Coronary artery (tissue), 2 donors: ENCODE measurements at regions not wholly inside any gene's neighbourhood (a gene's known extent, or its start where the extent isn't known, plus 50 kb on each side); places are given as distances from the start of the nearest gene placed in this dataset.

Experiments
- DNase-seq: peaks from one replicate; pipeline ENCODE4 v3.0.0-alpha.2; 2017; ENCODE audit warnings: low spot score
- H3K27ac ChIP-seq, 2 donors: fragments of 200-600 bp; sonication (generic); one replicate each; pipeline ENCODE4 v1.5.1; 2016 to 2019
- H3K4me3 ChIP-seq: fragments of 200-600 bp; sonication (generic); 2 replicates; pipeline ENCODE4 v1.5.1; 2016; ENCODE audit warnings: mild to moderate bottlenecking, moderate library complexity
- TF ChIP-seq, protein P1 (sequence below): fragments of 200-600 bp; sonication (generic); IDR thresholded peaks from one replicate; pipeline ENCODE4 v1.5.1; 2019; ENCODE audit warnings: antibody characterized with exemption

DNA sequence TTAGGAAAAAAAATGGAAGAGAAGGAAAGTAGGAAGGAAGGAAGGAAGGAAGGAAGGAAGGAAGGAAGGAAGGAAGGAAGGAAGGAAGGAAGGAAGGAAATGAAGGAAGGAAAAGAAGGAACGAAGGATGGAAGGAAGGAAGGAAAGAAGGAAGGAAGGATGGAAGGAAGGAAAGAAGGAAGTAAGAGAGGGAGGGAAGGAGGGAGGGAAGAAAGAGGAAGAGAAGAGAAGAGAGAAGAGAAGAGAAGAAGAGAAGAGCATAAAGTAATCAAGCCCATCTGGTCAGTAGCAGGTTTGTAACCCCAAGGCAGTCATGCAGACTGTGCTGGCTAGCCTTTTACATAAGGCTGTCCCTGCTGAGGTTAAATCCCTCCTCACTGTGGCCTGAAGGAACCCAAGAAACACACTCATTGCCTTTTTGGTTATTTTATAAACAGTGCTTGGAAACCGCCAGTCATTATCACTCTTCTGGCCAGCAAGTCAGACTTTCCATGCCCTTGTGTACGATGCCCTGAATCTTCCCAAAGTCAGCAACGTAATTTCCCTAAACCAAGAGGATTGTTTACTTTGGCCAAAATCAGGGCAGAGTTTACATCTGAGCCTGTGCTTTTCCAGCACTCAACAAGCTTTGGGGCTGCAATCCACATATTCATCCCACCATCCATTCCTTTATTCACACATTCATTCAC lies 409.6 kb upstream of the MAF start:
- no peak for DNase-seq
- no peak overlapping the region for H3K4me3 ChIP-seq
- H3K27ac ChIP-seq = no peak overlapping the region
- TF ChIP-seq, protein P1, sequence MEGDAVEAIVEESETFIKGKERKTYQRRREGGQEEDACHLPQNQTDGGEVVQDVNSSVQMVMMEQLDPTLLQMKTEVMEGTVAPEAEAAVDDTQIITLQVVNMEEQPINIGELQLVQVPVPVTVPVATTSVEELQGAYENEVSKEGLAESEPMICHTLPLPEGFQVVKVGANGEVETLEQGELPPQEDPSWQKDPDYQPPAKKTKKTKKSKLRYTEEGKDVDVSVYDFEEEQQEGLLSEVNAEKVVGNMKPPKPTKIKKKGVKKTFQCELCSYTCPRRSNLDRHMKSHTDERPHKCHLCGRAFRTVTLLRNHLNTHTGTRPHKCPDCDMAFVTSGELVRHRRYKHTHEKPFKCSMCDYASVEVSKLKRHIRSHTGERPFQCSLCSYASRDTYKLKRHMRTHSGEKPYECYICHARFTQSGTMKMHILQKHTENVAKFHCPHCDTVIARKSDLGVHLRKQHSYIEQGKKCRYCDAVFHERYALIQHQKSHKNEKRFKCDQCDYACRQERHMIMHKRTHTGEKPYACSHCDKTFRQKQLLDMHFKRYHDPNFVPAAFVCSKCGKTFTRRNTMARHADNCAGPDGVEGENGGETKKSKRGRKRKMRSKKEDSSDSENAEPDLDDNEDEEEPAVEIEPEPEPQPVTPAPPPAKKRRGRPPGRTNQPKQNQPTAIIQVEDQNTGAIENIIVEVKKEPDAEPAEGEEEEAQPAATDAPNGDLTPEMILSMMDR = no peak

DNA sequence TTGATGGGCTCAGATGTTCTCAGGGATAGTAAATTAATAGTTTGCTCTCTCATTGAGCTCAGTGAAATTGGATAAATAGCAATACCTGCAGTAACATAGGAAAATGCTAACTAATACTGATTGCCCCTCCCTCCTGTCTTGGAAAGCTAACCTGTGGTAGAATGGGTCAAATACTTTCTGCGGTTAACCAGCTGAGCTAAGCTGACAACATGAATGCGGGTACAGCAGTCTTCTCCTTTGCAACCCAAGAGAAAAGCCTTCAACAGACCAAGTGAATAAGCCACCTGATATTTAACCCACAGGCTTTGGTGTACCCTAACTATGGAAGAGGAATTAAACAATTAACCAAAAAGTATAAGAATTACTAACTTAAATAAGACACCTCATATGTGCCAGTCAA lies 408.3 kb upstream of the MAF start:
- DNase-seq = no peak
- Histone ChIP-seq H3K27ac (no peak overlapping the region), H3K4me3 (no peak overlapping the region)
- TF ChIP-seq, protein P1 = no peak

DNA sequence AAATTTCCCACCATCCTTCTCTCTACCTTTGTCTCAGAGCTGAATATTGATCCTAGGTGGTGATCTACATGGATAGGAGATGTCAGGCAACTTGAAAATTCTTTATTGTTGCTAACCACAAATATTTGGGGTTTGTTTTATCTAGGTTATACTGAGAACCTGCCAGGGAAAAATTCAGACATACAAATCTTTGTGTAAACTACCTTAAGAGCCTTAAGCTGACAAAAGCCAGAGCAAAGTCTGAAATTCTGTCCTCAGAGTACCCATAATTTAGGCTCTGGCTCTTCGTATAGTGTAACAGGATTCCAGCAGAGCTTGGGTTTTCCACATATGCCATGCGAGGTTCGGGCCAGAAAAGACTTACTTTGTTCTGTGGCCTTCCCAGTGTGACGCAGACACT lies 406.7 kb upstream of the MAF start:
- Histone ChIP-seq H3K27ac (no peak overlapping the region), H3K4me3 (no peak overlapping the region)
- no peak for DNase-seq
- TF ChIP-seq, protein P1 = no peak

DNA sequence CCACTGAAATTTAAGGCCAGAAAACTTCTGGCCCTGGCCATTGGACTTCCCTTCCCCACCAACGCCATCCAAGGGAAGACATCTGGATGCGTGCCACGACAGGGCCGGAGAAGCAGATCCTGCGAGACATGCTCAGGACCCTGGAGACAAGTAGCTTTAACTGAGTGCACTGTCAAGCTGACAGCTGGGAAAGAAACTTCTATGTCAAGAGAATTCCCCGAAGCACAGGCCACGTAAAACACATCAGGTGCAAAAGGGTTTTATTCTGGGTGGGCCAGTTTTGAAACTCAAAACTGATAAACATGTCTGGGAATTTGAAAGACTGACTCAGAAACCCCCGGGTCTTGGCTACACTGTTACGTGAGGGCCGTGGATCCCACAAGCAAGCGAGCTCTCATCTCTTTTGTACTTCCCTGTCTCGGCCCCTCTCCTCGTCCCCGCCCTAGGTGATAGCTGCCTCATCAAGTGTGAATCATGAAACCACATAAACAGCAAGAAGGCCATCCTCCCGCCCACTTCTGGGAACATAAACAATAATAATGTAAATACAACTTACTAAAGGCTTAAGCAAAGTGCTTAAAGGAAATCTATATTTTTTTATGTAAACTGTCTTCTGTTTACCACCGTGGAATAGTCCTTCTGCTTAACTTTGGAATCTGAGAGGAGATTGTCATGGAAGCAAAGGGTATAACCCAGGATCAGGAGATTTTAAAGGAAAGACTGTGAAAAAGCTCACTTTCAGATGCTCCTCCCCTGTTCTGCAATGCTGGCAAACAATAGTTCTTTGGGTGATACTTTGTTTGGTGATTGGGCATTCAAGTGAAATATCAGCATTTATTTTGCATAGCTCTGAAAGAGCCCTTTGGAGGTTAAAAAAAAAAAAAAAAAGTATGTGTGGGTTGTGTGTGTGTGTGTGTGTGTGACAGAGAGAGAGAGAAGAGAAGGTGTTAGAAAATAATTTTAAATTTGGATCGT lies 406.0 kb upstream of the MAF start:
- no peak overlapping the region for H3K4me3 ChIP-seq
- no peak overlapping the region for H3K27ac ChIP-seq
- TF ChIP-seq, protein P1 = no peak
- DNase-seq = no peak

DNA sequence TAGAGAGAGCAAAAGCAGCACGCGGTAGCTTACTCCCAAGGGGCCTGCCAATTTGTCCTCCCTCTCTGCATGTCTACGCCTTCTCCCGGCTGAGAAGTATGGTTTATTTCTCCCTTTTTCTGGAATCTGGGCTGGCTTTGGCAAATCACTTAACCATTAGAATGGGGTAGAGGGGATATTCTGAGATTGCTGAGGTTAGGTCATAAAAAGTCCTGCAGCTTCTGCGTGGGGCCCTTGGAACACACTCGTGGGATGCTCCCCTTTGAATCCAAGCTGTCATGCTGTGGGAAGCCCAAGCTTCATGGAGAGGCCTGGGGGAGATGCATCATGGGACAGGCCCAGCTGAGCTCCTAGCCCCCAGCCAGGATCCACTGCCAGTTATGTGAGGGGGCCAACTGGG lies 403.6 kb upstream of the MAF start:
- Histone ChIP-seq H3K4me3 (no peak overlapping the region), H3K27ac (no peak overlapping the region)
- TF ChIP-seq, protein P1 = no peak
- no peak for DNase-seq

DNA sequence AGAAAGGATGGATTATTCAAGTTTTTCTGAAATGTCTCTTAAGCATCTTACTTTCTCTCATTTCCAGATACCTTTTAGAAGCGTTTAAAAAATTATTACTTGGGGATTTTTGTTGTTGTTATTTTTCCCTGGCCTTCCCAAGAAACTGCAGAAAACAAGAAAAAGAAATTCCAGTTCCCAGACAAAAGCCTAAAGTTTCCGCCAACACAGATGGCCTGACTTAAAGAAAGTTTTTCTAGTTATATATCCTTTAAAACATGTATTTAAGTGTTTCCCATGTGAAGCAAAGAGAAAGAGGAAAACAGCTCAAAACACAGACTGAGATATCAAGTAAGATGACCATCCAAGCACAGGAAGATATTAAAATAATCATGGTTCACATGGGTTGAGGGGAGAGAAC lies 401.7 kb upstream of the MAF start:
- no peak for DNase-seq
- no peak overlapping the region for H3K27ac ChIP-seq
- TF ChIP-seq, protein P1 = no peak
- no peak overlapping the region for H3K4me3 ChIP-seq
